M059J (cell line): ENCODE measurements at regions not wholly inside any gene's neighbourhood (a gene's known extent, or its start where the extent isn't known, plus 50 kb on each side); places are given as distances from the start of the nearest gene placed in this dataset.

Experiments
- DNase-seq: peaks from one replicate; pipeline ENCODE4 v3.0.0-alpha.2; 2012; ENCODE audit warnings: low read depth

- DNase-seq = no peak
Measured at GRCh38 chr13:109977212-109977968, 191.0 kb upstream of the IRS2 start.

DNA sequence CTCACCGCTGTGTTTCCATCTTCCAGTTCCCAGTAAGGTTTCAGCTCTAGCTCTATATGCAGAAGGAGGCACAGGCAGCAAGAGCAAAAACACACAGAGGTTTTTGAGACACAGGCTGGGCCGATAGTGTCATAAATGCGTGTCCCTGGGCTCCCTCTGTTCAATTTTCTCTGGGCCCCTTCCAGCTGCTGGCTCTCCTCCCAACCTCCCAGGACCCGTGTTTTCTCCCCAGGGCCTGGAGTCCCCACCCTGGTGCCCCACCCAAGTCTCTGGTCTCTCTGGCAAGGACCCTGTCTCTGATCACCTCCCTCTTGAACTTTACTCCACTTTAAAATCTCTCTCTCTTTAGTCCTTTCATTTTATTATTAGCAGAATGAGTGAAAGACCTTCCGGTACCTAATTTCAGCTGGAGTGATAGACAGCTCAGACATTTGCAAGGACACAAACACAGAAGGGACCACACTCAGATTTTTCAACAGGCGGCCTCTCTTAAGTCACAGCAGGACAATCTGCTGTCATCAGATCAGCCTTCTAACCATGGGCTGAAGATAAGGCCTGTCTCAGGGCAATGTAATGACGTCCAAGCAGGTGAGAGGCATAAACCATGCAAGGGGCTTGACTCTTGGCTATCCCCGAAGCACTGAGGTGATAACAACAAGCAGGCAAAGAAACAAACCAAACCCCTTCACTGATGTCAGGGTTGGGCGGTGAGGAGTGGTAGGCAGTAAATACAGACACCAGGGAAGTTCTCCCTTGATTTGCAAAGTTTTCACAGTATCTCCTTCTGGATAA is 190.0 kb upstream of the IRS2 start:
- DNase-seq = no peak

DNA sequence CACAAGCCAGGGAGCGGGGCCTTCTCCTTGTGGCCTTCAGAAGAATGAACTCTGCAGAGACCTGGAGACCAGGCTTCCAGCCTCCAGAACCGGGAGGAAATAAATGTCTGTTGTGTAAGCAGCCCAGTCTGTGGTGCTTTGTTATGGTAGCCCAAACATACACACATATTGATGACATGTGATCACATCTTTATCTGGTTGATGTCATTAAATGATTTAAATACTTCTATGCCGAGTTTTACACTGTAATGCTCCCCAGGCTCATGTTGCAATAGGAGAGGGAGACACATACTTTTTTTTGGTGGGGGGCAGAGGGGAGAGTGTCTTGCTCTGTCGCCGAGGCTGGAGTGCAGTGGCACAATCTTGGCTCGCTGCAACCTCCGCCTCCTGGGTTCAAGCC is 188.0 kb upstream of the IRS2 start:
- no peak for DNase-seq

DNA sequence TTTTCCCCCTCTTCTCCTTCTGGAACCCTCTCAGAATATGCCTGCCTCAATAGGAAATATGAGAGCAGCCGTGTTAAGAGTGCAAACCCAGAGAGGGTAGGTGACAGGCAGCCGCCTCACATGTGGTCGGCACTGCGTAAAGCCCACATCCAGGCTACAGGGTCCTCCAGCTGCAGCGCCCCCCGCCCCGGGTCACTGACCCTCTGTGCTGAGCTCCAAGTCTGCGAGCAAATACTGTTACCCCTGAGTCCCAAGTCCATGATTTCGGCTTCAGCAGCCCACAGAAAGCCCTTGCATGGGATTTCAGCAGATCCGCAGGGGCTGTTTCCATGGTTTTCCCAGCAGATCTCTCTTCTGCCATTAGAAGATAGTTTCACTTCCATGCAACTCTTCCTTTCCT is 186.9 kb upstream of the IRS2 start:
- DNase-seq = no peak

- peak; percentile 29 for DNase-seq
Measured at GRCh38 chr13:109971456-109972090, 185.2 kb upstream of the IRS2 start.

GRCh38 chr13:109971006-109971405 is 184.6 kb upstream of the IRS2 start:
- peak; percentile 26 for DNase-seq

GRCh38 chr13:109968876-109969577 is 182.6 kb upstream of the IRS2 start:
- no peak for DNase-seq

GRCh38 chr13:109963960-109964563 is 177.7 kb upstream of the IRS2 start:
- DNase-seq = no peak

DNA sequence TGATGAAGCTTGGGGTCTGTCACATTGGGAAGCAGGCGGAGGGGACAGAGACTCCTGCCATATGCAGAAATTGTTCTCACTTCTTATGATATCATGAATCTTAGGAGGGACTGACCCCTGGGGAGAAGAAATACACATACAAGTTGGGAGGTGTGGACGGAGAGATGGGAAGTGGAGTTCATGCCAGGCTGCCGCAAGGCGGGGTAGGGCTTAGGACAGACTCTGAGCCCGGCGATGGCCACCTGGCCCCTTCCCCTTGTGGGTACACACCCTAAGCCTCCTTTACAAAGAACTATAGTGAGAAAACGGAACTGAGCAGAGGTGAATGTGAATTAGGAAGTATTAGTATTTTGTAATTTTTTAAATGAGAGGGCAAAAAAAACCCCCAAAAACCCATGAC is 177.0 kb upstream of the IRS2 start:
- no peak for DNase-seq

DNA sequence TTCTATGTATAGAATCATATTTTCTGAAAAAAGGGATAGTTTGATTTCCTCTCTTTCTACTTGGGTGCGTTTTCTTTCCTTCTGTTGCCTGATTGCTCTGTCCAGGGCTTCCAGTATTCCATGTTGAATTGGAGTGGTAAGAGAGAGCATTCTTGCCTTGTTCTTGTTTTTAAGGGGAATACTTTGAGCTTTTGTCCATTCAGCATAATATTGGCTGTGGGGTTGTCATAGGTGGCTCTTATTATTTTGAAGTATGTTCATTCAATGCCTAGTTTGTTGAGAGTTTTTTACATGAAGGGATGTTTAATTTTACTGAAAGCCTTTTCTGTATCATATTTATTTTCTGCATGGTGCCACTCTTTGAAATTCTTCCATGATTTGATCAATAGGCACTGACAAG is 173.5 kb upstream of the IRS2 start:
- no peak for DNase-seq

DNA sequence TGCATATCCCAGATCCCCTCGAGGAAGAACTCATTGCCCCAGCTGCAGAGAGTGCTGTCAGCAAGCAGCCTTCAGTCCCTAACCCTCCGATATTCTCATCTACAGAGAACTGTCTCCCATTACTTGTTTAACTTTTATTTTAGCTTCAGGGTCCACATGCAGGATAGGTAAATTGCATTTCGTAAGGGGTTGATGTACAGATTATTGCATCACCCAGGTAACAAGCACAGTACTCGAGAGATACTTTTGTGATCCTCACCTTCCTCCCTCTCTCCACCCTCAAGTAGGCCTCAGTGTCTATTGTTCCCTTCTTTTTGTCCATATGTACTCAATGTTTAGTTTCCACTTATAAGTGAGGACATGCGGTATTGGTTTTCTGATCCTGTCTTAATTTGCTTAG is 171.5 kb upstream of the IRS2 start:
- no peak for DNase-seq

- DNase-seq = no peak
Measured at GRCh38 chr13:109955598-109955997, 169.2 kb upstream of the IRS2 start.

- no peak for DNase-seq
Measured at GRCh38 chr13:109954441-109954840, 168.1 kb upstream of the IRS2 start.

- no peak for DNase-seq
Measured at GRCh38 chr13:109951491-109951890, 165.1 kb upstream of the IRS2 start.

- peak; percentile 18 for DNase-seq
Measured at GRCh38 chr13:109949397-109949796, 163.0 kb upstream of the IRS2 start.

GRCh38 chr13:109947006-109947405 is 160.6 kb upstream of the IRS2 start:
- no peak for DNase-seq

DNA sequence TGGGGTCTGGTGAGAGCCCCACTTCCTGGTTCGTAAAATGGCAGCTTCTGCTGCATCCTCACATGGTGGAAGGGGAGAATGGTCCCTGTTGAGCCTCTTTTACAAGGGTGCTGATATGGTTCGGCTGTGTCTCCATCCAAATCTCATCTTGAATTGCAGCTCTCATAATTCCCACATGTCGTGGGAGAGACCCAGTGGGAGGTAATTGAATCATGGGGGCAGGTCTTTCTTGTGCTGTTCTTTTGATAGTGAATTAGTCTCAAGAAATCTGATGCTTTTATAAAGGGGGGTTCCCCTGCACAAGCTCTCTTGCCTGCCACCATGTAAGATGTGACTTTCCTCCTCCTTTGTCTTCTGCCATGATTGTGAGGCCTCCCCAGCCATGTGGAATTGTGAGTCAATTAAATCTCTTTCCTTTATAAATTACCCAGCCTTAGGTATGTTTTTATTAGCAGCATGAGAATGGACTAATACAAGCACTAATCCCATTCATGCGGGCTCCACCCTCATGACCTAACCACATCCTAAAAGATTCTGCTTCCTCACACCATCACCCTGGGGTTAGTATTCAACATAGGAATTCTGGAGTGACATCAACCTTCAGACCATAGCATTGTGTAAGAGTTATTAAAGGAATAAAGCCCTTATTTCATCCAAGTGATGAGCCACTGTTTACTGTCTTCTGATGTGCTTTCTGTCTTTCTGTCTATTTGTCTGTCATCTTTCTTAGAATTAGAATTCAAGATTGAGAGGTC is 159.0 kb upstream of the IRS2 start:
- DNase-seq = peak; percentile 61

GRCh38 chr13:109941951-109942350 is 155.6 kb upstream of the IRS2 start:
- no peak for DNase-seq

DNA sequence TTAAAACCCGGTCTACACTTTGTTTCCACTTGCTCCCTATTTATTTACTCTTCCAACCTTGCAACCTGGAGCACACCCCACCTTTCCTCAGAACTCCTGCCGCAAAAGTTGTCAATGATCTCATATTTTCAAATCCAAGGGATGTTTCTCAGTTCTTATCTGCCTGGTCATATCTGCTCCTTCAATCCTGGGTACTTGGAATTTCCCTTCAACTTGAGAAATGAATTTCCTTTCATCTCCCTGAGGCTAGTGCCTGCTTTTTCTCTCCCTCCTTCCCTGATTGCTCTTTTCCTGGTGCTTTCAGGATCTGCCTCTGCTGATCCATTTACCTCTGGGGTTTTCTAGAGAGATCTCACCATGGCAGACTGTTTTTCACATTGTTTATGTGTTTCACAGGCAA is 154.8 kb upstream of the IRS2 start:
- DNase-seq = no peak

GRCh38 chr13:109940637-109941036 is 154.3 kb upstream of the IRS2 start:
- no peak for DNase-seq

- no peak for DNase-seq
Measured at GRCh38 chr13:109939838-109940237, 153.5 kb upstream of the IRS2 start.
